Hepatocyte (in vitro differentiated cells): ENCODE measurements at regions not wholly inside any gene's neighbourhood (a gene's known extent, or its start where the extent isn't known, plus 50 kb on each side); places are given as distances from the start of the nearest gene placed in this dataset.
"Not testable (repeated sequence)": the region's sequence is repeated elsewhere in the genome, so short reads cannot be mapped to it uniquely, and the experiment has no call there.

ENCODE experiments used
- DNase-seq: peaks from one replicate; pipeline ENCODE4 v3.0.0-alpha.2; 2016; ENCODE audit warnings: low spot score
- H2AFZ ChIP-seq: fragments of 200-600 bp; sonication (generic); 2 replicates; pipeline ENCODE4 v1.6.0; 2016; ENCODE audit warnings: antibody characterized with exemption, mild to moderate bottlenecking
- H3K27ac ChIP-seq: fragments of 200-600 bp; sonication (generic); 2 replicates; pipeline ENCODE4 v1.5.1; 2016; ENCODE audit warnings: mild to moderate bottlenecking
- H3K27me3 ChIP-seq: fragments of 200-600 bp; sonication (generic); 2 replicates; pipeline ENCODE4 v1.6.1; 2016
- H3K36me3 ChIP-seq: fragments of 200-600 bp; sonication (generic); replicated peaks from 2 replicates; pipeline ENCODE4 v1.5.1; 2016; ENCODE audit warnings: low read depth; ENCODE audit not compliant: insufficient read depth
- H3K4me1 ChIP-seq: fragments of 200-600 bp; sonication (generic); 2 replicates; pipeline ENCODE4 v1.5.1; 2016; ENCODE audit warnings: mild to moderate bottlenecking, moderate library complexity; ENCODE audit not compliant: insufficient read depth
- H3K4me2 ChIP-seq: fragments of 200-600 bp; sonication (generic); 2 replicates; pipeline ENCODE4 v1.6.0; 2016
- H3K4me3 ChIP-seq: fragments of 200-600 bp; sonication (generic); 2 replicates; pipeline ENCODE4 v1.5.1; 2016; ENCODE audit warnings: mild to moderate bottlenecking
- H3K79me2 ChIP-seq: fragments of 200-600 bp; sonication (generic); 2 replicates; pipeline ENCODE4 v1.6.0; 2017; ENCODE audit warnings: mild to moderate bottlenecking
- H3K9me2 ChIP-seq: fragments of 200-600 bp; sonication (generic); replicated peaks from 2 replicates; pipeline ENCODE4 v1.6.0; 2017; ENCODE audit warnings: mild to moderate bottlenecking; ENCODE audit not compliant: insufficient read depth
- H3K9me3 ChIP-seq: fragments of 200-600 bp; sonication (generic); 2 replicates; pipeline ENCODE4 v1.5.1; 2016; ENCODE audit warnings: low read depth, mild to moderate bottlenecking
- H4K20me1 ChIP-seq: fragments of 200-600 bp; sonication (generic); 2 replicates; pipeline ENCODE4 v1.6.0; 2016; ENCODE audit warnings: mild to moderate bottlenecking; ENCODE audit not compliant: insufficient read depth, poor library complexity, severe bottlenecking
- CTCF ChIP-seq: fragments of 200-600 bp; sonication (generic); IDR thresholded peaks from 2 replicates; pipeline ENCODE4 v1.5.1; 2016; ENCODE audit warnings: antibody characterized with exemption, mild to moderate bottlenecking; ENCODE audit not compliant: poor library complexity
- EZH2 ChIP-seq: fragments of 200-600 bp; sonication (generic); IDR thresholded peaks from 2 replicates; pipeline ENCODE4 v1.6.1; 2016; ENCODE audit warnings: antibody characterized with exemption, mild to moderate bottlenecking, borderline replicate concordance
- EZH2phosphoT487 ChIP-seq: fragments of 200-600 bp; sonication (generic); IDR thresholded peaks from one replicate; pipeline ENCODE4 v1.6.1; 2018; ENCODE audit warnings: antibody characterized with exemption, mild to moderate bottlenecking, low read depth, moderate library complexity; ENCODE audit not compliant: unreplicated experiment, severe bottlenecking
- WGBS: methylation state at CpG from one replicate; pipeline ENCODE4 v1.1.6; 2016; ENCODE audit warnings: low lambda C conversion rate; ENCODE audit errors: missing lambda C conversion rate; 5-methylcytosine and 5-hydroxymethylcytosine counted together

GRCh38 chr14:40219032-40219431, 786.8 kb upstream of the FBXO33 start:
- no peaks in the 10 kb centered on the region for H4K20me1 ChIP-seq
- WGBS = 83% methylated on average over 3 of the region's 3 CpGs

GRCh38 chr14:40218282-40218941, 786.2 kb upstream of the FBXO33 start:
- Histone ChIP-seq H3K4me2 (no peak overlapping the region), H3K9me2 (no peaks in the 10 kb centered on the region), H3K4me3 (no peak overlapping the region), H3K27ac (no peak overlapping the region), H3K36me3 (no peaks in the 10 kb centered on the region), H3K9me3 (no peaks in the 10 kb centered on the region), H3K4me1 (no peaks in the 10 kb centered on the region), H4K20me1 (no peaks in the 10 kb centered on the region), H3K27me3 (no peaks in the 10 kb centered on the region), H3K79me2 (no peaks in the 10 kb centered on the region), H2AFZ (no peak overlapping the region)
- TF ChIP-seq EZH2phosphoT487 (no peak), CTCF (no peak), EZH2 (no peak)
- WGBS = 84% methylated on average over 6 of the region's 6 CpGs
- no peak for DNase-seq

More at GRCh38 chr14:40219032-40219431, 786.8 kb upstream of the FBXO33 start:
- no peak for DNase-seq
- no peaks in the 10 kb centered on the region for H3K79me2 ChIP-seq
- no peak overlapping the region for H3K4me2 ChIP-seq
- no peaks in the 10 kb centered on the region for H3K27me3 ChIP-seq
- TF ChIP-seq CTCF (no peak), EZH2 (no peak), EZH2phosphoT487 (no peak)
- no peaks in the 10 kb centered on the region for H3K36me3 ChIP-seq
- no peak overlapping the region for H2AFZ ChIP-seq
- H3K9me2 ChIP-seq = no peaks in the 10 kb centered on the region
- no peak overlapping the region for H3K27ac ChIP-seq
- no peak overlapping the region for H3K4me3 ChIP-seq
- H3K4me1 ChIP-seq = no peaks in the 10 kb centered on the region
- H3K9me3 ChIP-seq = no peaks in the 10 kb centered on the region

- 96% methylated on average over 18 of the region's 22 CpGs for WGBS
- H3K79me2 ChIP-seq = no peaks in the 10 kb centered on the region
- H3K36me3 ChIP-seq = no peaks in the 10 kb centered on the region
- no peak for DNase-seq
- H3K4me1 ChIP-seq = no peaks in the 10 kb centered on the region
- no peak overlapping the region for H3K4me2 ChIP-seq
- H2AFZ ChIP-seq = no peak overlapping the region
- no peak overlapping the region for H3K4me3 ChIP-seq
- H3K9me2 ChIP-seq = no peaks in the 10 kb centered on the region
- H4K20me1 ChIP-seq = no peaks in the 10 kb centered on the region
- no peak overlapping the region for H3K27ac ChIP-seq
- H3K27me3 ChIP-seq = no peaks in the 10 kb centered on the region
- TF ChIP-seq CTCF (no peak), EZH2 (no peak), EZH2phosphoT487 (no peak)
- no peaks in the 10 kb centered on the region for H3K9me3 ChIP-seq
These were observed 784.7 kb upstream of the FBXO33 start for GRCh38 chr14:40216976-40217375.

- not testable (repeated sequence) for H2AFZ ChIP-seq, H3K9me3 ChIP-seq, H3K27me3 ChIP-seq, H3K4me2 ChIP-seq, H3K4me3 ChIP-seq, H3K27ac ChIP-seq, H3K79me2 ChIP-seq, H3K36me3 ChIP-seq, H3K9me2 ChIP-seq, DNase-seq, H4K20me1 ChIP-seq, H3K4me1 ChIP-seq
- 99% methylated on average over 18 of the region's 18 CpGs for WGBS
These were observed 784.2 kb upstream of the FBXO33 start for GRCh38 chr14:40216408-40216807.
